Kidney epithelial cell (primary cell): ENCODE measurements at regions not wholly inside any gene's neighbourhood (a gene's known extent, or its start where the extent isn't known, plus 50 kb on each side); places are given as distances from the start of the nearest gene placed in this dataset.

Experiments
- DNase-seq: peaks from one replicate; pipeline ENCODE4 v3.0.0-alpha.2; 2010; ENCODE audit warnings: low read depth
- H3K27me3 ChIP-seq: 2 replicates; pipeline ENCODE4 v1.6.0; 2011; ENCODE audit warnings: low read length; ENCODE audit not compliant: control insufficient read depth, insufficient read depth
- H3K36me3 ChIP-seq: 2 replicates; pipeline ENCODE4 v1.5.1; 2011; ENCODE audit warnings: low read length; ENCODE audit not compliant: control insufficient read depth, insufficient read depth
- H3K4me3 ChIP-seq: 2 replicates; pipeline ENCODE4 v1.5.1; 2011; ENCODE audit warnings: low read depth, mild to moderate bottlenecking, control low read depth, low read length
- CTCF ChIP-seq: IDR thresholded peaks from 2 replicates; pipeline ENCODE4 v1.5.1; 2011; ENCODE audit warnings: mild to moderate bottlenecking, moderate library complexity, low read length, control low read depth, inconsistent platforms; ENCODE audit not compliant: insufficient read depth, poor library complexity, severe bottlenecking

GRCh38 chr3:132084982-132085381 lies 50.2 kb upstream of the CPNE4 start:
- Histone ChIP-seq H3K36me3 (no peaks in the 10 kb centered on the region), H3K27me3 (no peaks in the 10 kb centered on the region), H3K4me3 (no peak overlapping the region)
- no peak for DNase-seq
- TF ChIP-seq CTCF: no peak

- no peak for DNase-seq
- Histone ChIP-seq H3K27me3 (no peaks in the 10 kb centered on the region), H3K4me3 (no peak overlapping the region), H3K36me3 (no peaks in the 10 kb centered on the region)
- TF ChIP-seq CTCF: no peak
Observed at GRCh38 chr3:132087356-132087755, 52.5 kb upstream of the CPNE4 start.

- H3K27me3 ChIP-seq: no peaks in the 10 kb centered on the region
- no peak for TF ChIP-seq CTCF
- no peak for DNase-seq
- no peak overlapping the region for H3K4me3 ChIP-seq
- no peaks in the 10 kb centered on the region for H3K36me3 ChIP-seq
Observed at GRCh38 chr3:132088291-132088690, 53.5 kb upstream of the CPNE4 start.

GRCh38 chr3:132090921-132091320 lies 56.1 kb upstream of the CPNE4 start:
- H3K4me3 ChIP-seq: no peak overlapping the region
- no peak for DNase-seq
- no peaks in the 10 kb centered on the region for H3K27me3 ChIP-seq
- no peaks in the 10 kb centered on the region for H3K36me3 ChIP-seq
- TF ChIP-seq CTCF: no peak

GRCh38 chr3:132116601-132117000 lies 81.8 kb upstream of the CPNE4 start:
- no peaks in the 10 kb centered on the region for H3K27me3 ChIP-seq
- H3K4me3 ChIP-seq: no peak overlapping the region
- H3K36me3 ChIP-seq: no peaks in the 10 kb centered on the region
- no peak for DNase-seq
- TF ChIP-seq CTCF: no peak

GRCh38 chr3:132117642-132118041 lies 82.8 kb upstream of the CPNE4 start:
- no peak for DNase-seq
- no peak for TF ChIP-seq CTCF
- H3K27me3 ChIP-seq: no peaks in the 10 kb centered on the region
- no peaks in the 10 kb centered on the region for H3K36me3 ChIP-seq
- H3K4me3 ChIP-seq: no peak overlapping the region
